NCI-H82 (cell line): ENCODE measurements at regions not wholly inside any gene's neighbourhood (a gene's known extent, or its start where the extent isn't known, plus 50 kb on each side); places are given as distances from the start of the nearest gene placed in this dataset.
"Not testable (repeated sequence)": the region's sequence is repeated elsewhere in the genome, so short reads cannot be mapped to it uniquely, and the experiment has no call there.

Experiments
- DNase-seq: peaks from one replicate; lab custom pipeline; 2025; lab: John Stamatoyannopoulos, UW

DNA sequence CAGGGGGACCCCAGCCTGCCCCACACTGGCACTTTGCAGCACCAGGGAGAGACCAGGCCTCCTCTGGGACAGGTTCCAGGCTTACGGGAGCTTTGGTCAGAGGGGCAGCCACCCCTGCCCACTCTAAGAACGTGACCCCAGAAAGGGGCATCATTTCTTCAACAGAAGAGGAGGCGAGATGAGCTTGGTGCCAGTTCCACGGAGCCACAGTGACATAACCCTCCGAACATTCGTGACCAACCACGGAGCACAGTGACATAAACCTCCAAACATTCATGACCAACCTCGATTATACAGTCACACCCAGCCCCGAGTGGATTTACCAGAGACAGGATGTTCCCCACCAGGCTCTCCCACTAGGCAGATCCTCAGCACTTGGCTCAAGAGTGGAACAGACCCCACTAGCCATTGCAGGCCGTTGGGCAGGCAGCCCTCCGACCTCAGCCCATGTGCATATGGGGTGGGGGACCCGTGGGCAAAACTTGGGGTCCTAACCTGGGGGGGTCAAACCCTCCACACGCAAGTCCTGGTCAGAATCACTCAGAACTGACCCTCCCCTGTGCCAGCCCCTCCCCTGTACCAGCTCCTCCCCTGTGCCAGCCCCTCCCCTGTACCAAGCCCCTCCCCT, 112.9 kb downstream of the METRNL start:
- no peak for DNase-seq

DNA sequence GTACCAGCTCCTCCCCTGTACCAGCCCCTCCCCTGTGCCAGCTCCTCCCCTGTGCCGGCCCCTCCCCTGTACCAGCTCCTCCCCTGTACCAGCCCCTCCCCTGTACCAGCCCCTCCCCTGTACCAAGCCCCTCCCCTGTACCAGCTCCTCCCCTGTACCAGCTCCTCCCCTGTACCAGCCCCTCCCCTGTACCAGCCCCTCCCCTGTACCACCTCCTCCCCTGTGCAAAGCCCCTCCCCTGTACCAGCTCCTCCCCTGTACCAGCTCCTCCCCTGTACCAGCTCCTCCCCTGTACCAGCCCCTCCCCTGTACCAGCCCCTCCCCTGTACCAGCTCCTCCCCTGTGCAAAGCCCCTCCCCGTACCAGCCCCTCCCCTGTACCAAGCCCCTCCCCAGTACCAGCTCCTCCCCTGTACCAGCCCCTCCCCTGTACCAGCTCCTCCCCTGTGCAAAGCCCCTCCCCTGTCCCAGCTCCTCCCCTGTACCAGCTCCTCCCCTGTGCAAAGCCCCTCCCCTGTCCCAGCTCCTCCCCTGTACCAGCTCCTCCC, 113.5 kb downstream of the METRNL start:
- not testable (repeated sequence) for DNase-seq

DNA sequence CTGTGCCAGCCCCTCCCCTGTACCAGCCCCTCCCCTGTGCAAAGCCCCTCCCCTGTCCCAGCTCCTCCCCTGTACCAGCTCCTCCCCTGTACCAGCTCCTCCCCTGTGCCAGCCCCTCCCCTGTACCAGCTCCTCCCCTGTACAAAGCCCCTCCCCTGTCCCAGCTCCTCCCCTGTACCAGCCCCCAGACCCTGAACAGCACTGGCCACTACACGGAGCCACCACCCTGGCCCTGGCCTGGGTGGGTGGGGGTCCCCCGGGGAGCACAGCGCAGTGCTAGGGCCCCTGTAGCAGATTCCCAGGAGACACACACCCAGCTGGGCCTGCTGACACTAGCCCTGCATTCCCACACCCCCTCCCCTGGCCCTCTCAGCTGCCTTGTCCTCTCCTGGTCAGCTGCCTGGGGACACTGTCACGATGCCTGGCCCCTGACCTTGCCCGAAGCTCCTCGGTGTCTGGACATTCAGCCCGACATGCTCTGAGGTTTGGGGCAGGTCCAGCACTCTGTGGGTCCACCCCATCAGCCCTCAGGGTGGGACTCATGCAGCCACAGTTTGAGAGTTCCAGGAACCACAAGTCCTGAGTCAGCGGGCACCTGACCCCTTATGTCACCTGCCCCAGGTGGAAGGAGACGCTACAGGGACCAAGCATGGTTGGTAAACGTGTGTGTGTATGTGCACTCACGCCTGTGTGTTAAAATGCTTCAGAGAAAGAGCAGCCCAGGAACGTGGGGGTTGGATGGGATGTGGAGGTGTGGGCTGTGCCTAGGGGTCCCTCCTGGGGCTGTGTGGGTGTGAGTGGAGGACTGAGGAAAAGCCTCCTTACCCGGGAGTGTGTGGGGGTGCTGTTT, 114.2 kb downstream of the METRNL start:
- no peak for DNase-seq

DNA sequence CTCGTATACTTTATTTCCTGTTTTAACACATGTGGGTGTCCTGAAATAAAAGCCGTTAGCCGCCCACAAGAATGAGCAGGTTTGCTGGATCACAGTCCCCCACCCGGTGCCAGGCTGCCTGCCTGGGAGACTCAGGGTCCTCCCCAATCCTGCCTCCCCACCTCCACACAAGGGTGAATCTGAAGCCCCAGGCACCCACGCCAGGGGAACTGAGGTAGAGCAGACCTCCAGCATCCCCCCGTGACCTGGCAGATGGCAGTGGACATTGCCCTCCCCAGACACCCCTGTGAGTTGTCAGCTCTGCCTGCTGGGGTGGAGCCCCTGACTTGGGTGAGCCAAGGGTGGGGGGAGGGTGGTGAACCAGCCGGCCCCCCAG, 114.8 kb downstream of the METRNL start:
- no peak for DNase-seq

DNA sequence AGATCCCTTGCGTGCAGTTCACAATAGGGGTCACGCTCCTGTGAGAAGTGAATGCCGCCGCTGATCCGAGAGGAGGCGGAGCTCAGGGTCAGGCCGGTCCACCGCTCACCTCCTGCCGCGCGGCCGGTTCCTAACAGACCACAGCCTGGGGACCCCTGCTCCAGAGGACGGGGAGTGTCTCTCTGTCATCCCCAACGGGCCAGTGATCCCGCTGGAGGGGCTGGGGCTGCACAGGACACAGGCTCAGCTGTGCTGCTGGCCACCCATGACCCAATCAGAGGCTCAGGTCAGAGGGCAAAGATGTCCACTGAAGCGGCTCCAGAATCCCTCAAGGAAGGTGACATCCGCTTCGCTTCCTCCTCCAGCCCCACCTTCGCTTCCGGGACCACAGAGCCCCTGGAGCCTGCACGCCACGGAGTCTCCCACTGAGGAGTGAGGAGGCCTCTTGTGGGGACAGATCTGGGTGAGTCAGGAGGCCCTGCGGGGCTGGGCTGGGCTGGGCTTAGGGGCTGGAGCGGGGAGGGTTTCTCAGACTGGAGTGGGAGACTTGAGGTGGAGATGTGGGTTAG, 115.4 kb downstream of the METRNL start:
- no peak for DNase-seq

DNA sequence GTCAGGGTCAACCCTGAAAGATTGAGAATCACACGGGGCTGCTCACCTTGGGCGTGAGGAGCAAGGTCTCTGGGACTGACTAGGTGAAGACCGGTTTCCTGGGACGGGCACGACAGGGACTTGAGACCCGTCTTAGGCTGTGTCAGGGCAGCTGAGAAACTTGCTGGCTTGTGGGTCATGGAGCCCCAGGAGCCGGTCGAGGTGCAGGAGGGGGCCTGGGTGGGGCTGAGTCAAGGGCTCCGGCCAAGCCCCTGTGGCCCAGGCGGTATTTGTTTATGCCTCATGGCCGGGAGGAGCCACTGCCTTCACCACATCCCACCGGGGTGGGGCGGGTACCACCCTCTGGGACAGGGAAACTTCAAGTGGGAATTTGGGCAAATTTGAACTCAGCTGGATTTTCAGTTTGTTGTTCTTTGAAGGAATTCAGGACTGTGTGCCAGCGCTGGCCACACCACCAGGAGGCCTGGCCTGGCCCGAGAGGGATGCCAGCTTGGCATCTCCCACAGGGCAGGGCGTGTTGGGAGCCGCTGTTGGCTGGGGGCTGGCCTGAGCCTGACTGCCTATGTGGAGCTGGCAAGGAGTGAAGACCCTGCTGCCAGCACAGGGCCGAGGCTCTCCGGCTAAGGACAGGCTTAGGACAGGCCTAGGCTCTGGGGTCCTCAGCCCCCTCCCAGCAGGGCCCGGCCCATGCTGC, 116.1 kb downstream of the METRNL start:
- no peak for DNase-seq

DNA sequence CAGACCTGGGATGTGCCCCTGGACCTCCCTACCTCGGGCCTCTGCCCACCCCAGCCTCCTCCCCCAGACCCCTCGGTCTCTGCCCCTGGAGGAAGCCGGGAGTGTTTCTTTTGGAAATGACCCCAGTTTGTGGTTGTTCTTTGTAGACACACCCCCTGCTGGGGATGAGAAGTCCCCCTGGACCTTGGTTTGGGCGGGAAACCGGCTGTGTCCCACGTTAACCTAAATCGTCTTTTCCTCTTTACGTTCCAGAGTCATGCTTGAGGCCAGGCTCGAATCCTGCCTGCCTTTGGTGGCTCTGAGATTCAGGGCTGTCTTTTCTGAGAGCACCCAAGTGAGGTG, 116.6 kb downstream of the METRNL start:
- DNase-seq, result no peak

DNA sequence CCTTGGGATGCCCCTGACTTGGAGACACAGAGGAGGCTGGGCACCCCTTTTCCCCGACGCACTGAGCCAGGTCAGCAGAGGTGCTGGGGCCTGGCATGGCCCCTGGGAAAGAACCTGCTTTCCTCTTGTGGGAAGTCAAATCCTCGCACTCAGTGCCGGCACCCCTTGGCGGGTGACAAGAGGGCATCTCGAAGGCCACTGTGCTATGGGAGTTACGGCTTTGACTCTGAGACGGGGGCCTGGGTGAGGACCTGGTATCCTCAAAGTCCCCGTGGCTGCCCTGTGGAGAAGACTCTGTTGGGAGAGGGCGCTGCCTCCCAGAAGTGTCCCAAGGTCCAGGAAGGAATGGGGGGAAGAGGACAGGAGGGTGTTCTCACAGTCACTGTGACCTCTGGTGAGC, 117.0 kb downstream of the METRNL start:
- DNase-seq, result no peak

DNA sequence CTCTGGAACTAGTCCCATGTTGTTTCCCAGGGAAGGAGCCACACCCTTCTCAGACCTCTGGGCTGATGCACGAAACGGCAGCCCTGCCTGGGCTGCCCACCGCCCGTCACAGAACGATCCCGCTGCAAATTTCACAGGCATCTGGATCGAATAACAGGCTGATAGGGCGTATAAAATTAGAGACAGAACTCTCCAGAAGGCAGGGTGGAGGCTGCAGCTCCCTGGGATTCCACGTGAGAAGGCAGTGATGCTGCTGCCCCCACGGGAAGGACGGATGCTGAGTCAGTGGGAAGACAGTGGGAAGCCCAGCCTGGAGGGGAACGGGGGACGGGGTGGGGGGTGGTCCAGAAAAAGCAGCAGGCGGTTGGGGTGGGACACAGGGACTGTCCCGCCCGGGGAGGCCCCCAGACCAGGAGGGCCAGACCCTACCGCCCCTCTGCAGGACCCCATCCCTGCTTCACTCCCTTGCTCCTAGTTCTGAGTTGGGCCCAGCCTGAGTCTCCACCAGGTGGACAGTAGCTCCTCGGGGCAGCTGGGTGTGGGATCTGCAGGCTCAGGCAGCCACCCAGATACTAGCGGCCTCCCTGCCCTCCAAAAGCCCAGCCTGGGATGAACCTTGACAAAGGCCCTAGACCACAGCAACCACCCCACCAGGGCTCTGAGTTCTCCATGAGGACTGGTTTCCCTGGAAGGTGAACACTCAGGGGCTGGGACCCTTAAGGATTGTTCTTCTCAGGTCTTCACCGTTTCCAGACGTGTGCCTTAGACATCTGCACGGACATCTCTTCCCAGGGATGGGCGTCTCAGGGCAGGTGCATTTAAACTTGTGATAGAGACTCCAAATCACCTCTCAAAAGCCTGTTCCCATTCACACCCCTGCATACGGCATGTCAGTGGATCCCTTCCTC, 117.8 kb downstream of the METRNL start:
- no peak for DNase-seq

DNA sequence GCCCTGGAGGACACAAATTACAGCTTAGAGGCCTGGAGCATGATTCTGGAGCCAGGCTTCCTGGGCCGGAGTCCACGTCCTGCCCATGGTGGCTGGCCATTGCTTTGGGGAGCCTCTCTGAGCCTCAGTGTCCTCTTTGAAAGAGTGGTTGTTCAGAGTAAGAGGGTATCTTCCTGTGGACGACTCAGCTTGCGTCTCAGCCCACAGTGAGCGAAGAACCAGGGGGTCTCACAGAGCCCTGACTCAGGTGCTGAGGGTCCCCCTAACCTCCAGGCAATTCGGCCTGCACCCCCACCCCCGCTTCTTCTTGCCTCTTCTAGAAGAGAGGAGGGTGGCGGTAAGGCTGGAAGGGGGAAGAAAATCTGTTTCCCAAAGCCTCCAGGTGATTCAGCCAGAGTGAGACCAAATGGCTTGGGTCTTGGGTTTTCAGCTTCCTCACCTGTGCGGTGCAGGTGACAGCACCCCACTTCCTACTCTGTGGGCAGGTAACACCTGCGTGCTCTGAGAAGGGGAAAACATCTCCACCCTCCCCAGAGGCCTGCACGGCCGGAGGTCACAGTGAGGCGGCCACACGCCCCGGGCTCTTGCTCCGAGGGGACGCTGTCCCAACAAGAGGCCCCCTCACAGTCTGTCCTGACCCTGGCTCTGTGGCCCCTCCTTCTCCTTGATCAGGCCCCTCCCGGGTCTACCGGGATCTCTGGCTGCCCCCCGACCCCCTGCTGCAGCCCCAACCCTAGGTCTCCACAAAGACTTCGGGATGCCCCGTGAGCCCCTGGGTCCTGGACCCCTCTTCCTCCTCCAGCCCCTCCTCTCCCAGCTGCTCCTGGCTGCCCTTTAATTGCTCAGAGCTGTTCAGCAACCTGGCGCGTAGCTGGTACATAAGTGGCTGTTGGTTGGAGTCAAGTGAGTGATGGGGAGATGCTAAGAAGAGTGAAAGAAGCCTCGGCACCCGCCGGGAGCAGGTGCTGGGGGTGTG, 119.2 kb downstream of the METRNL start:
- DNase-seq, result no peak

DNA sequence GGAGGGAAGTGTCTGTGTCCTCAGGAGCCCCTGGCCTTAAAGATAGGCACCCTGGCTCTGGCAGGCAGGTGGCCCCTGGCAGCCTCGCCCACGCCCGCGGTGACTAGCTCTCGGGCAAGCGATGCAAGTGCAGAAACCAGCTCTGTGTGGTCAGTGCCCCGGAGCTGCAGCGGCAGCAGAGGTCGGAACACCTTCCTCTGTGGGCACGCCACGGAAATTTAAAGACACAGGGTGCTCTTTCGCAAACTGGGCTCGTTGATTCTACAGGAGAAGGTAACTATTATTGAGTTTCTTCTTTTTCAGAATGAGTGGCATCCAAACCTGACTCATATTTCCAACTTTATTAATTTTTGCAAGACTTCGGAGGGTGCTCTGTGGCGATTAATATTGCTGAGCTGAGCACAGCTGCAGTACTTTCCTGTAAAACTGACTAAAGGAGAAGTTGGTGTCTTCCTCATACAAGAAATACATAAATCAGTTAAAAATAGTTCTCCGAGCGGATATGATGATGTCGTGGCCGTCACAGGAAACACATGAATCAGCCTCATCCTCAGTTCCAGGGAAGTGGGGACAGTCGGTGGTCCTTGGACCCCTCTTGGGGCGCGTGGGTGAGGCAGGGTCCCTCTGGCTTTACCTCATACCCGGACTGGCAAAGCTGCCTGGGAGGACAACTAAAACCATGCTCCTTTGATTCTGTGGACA, 120.2 kb downstream of the METRNL start:
- no peak for DNase-seq

DNA sequence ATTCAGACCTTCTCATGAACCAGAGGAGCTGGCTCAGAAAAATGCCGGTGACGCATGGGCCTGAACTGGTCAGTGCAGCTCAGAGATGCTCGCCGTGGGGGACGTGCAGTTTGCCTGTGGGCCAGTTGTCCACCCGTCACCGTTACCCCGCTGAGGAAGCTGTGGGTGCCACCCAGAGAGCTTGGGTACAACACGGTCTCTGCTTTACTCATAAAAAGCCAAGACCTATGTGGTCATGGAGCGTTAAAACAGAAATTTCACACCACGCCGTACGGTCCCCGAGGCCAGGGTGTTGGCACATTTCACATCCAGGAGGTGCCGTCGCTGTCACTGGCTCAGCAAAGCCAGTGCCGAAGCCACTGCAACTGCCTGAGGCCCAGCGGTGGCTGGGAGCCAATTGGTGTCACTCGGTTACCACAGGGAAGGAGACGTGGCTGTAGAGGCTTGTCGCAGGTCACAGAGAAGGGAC, 120.9 kb downstream of the METRNL start:
- no peak for DNase-seq

DNA sequence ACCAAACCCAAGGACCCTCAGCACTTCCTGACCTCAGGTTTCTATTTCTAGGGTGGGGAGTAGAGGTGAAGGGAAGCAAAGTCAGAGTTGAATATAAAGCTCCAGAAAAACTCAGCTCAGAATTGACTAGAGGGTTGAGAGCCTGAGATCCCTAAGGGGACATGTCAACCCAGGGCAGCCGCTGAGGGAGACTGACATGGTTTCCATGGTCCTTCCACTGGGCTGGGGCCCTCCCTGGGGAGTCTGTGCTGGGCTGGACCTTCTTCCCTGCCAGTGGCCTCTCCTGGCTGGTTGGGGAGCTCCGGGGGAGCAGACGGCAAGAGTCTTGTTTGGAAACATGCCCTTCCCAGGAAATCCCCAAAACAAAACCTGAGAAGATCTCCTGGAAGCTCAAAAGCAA, 121.3 kb downstream of the METRNL start:
- DNase-seq, result no peak

DNA sequence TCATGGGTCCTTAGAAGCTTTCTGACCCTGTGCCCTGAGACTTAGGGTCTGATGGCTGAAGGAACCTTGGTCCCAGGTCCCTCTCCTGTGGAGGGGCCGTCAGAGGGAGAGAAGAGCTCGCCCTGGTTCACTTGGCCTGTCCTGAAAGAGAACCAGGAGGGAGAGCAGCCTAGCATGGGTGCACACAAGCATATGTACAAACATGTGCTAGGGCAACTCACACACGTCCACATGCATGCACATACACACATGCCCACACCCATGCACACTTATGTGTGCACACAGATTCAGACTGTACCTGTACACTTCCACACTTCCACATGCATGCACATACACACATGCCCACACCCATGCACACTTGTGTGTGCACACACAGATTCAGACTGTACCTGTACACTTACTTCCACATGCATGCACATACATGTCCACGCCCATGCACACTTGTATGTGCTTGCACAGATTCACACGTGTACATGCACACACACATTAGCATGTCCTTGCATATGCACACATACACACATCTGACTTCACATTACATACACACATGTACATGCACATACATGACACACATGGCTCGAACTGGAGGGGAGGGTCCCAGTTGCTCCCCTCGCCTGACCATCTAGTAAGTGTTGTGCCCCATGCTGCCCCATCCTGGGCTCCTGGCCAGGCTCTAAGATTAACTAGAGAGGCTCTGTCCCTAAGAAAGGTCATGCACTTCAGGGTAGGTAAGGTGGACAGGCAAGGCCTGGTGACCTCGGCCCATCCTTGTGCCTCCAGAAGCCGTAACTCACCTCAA, 122.0 kb downstream of the METRNL start:
- DNase-seq, result no peak

DNA sequence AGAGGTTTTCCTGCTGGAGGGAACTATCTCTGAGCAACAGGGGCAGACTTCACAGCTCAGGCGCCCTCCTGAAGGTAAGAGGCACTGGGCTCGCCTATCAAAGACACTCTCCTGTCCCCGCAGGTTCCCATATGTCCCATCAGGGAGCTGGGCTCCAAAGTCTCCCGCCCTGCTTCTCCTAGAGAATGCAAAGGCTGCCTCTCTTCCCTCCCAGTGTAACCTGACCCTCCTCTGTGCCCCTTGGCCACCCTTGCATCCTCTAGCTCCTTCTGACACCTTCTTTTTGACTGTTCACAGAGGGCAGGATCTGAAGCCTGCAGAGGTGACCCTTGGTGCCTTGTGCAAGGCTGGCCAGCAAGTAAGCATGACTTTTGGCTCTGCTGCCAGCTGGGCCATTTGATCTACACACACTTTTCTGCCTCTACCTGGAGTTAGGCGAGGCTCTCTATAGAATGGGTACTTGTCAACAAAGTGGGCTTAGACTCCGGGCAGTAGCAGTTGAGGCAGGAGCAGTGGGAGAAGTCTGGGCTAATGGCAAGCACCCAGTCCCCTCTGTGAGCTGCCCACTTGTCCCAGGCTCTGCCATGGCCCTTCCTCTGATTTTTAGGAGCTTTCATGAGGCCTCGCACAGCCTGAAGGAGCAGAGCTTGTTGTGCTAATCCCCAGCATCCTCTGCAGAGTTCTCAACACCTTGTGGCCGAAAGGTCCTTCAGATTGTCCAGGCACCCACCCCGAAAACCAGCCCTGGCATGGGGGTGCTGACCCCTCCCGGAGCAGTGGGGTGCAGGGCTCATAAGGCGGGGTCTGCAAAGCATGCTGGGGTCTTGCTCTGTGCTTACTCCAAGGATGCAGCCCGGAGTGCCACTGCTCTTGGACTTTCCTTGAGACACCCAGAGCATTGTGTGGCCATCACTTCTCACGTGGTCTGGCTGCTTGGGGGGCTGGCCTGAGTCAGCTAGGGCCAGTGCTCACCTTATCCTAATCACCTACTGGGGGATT, 122.9 kb downstream of the METRNL start:
- DNase-seq, result no peak

DNA sequence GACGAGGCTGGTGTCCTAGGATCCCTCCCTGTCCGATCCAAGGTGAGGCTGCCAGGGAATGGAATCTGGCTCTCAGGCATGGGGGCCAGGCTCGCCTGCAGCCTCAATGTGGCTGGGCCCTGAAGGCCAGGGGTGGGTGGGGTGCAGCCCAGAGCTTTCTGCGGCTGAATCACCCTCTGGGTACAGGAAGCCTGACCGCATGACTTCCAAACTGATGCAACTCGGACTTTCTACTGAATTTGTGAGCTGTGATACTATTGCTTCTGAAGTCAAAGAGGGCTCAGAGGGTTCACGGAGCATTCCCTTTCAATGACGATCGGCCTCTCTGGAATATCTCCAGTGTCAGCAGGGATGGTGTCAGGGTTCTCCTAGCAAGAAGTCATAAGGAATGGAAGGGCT, 123.7 kb downstream of the METRNL start:
- no peak for DNase-seq

DNA sequence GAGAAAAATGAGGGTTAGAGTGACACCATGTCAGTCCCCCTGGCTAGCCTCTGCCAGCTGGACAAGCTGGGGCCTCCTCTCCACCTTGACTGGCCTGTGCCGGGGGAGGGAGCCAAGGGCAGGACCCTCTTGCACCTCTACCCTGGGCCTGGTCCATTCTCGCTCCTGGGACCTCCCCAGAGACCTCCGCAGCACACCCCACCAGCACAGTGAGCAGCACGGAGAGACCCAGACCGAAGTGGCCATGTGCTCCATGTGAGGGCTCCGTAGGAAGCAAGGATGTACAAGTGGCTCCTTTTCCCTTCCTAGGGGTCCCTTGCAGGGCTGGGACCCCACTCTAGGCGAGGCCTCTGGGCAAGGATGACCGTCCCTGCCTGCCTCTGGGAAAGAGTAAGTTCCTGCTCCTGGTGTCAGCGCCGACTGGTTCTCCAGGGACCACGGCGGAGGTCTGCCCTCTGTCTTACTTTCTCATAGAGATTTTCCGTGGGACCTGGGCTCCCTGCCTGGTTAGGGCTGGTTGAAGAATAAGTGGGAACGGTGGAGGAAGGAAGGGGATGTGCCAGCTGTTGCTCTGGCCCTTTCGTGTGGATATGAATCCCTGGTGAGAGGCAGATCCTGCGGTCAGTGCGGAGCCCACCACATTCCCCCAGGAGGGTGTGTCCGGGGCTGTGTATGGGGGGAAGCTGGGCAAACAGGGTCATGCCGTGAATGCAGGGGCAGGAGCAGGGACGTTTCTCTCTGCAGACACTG, 124.2 kb downstream of the METRNL start:
- no peak for DNase-seq
